Cerebellar nuclear complex (tissue), 1 donor: ENCODE measurements at regions not wholly inside any gene's neighbourhood (a gene's known extent, or its start where the extent isn't known, plus 50 kb on each side); places are given as distances from the start of the nearest gene placed in this dataset.
"Not testable (repeated sequence)": the region's sequence is repeated elsewhere in the genome, so short reads cannot be mapped to it uniquely, and the experiment has no call there.

Experiments
- DNase-seq, 2 experiments: peaks; one replicate each; lab custom pipeline; 2025; lab: John Stamatoyannopoulos, UW

- no peak for DNase-seq
Measured at GRCh38 chr5:67941614-67942401, 273.7 kb upstream of the PIK3R1 start.

GRCh38 chr5:67935908-67936566 is 279.5 kb upstream of the PIK3R1 start:
- no peak for DNase-seq

- DNase-seq = no peak
Measured at GRCh38 chr5:67934976-67935375, 280.6 kb upstream of the PIK3R1 start.

GRCh38 chr5:67925511-67925910 is 290.0 kb upstream of the PIK3R1 start:
- DNase-seq = no peak

- no peak for DNase-seq
Measured at GRCh38 chr5:67921004-67921601, 294.5 kb upstream of the PIK3R1 start.

GRCh38 chr5:67919532-67919931 is 296.0 kb upstream of the PIK3R1 start:
- not testable (repeated sequence) for DNase-seq

- DNase-seq = no peak
Measured at GRCh38 chr5:67917561-67917960, 298.0 kb upstream of the PIK3R1 start.

- no peak for DNase-seq
Measured at GRCh38 chr5:67910546-67910945, 305.0 kb upstream of the PIK3R1 start.

- DNase-seq = no peak
Measured at GRCh38 chr5:67908126-67908765, 307.3 kb upstream of the PIK3R1 start.

GRCh38 chr5:67904366-67904765 is 311.2 kb upstream of the PIK3R1 start:
- no peak for DNase-seq

GRCh38 chr5:67903656-67904055 is 311.9 kb upstream of the PIK3R1 start:
- no peak for DNase-seq

- DNase-seq = no peak
Measured at GRCh38 chr5:67903121-67903520, 312.4 kb upstream of the PIK3R1 start.

GRCh38 chr5:67902497-67902830 is 313.1 kb upstream of the PIK3R1 start:
- DNase-seq = no peak

- DNase-seq = no peak
Measured at GRCh38 chr5:67901814-67902496, 313.6 kb upstream of the PIK3R1 start.

GRCh38 chr5:67900514-67900913 is 315.0 kb upstream of the PIK3R1 start:
- no peak for DNase-seq

GRCh38 chr5:67897980-67898379 is 317.6 kb upstream of the PIK3R1 start:
- no peak for DNase-seq

- DNase-seq = no peak
Measured at GRCh38 chr5:67897431-67897830, 318.1 kb upstream of the PIK3R1 start.

GRCh38 chr5:67896930-67897313 is 318.6 kb upstream of the PIK3R1 start:
- no peak for DNase-seq

GRCh38 chr5:67896311-67896929 is 319.1 kb upstream of the PIK3R1 start:
- no peak for DNase-seq

- DNase-seq = not testable (repeated sequence)
Measured at GRCh38 chr5:67889870-67890269, 325.7 kb upstream of the PIK3R1 start.

GRCh38 chr5:67887748-67888161 is 327.8 kb upstream of the PIK3R1 start:
- DNase-seq = no peak

- DNase-seq = no peak
Measured at GRCh38 chr5:67886761-67887160, 328.8 kb upstream of the PIK3R1 start.
